SK-N-SH treated with all-trans-retinoic acid at 6 μM for 48 hours (cell line): ENCODE measurements at regions not wholly inside any gene's neighbourhood (a gene's known extent, or its start where the extent isn't known, plus 50 kb on each side); places are given as distances from the start of the nearest gene placed in this dataset.

Source experiments
- ATAC-seq: fragments of 200-7000 bp; cut with Tn5 transposase; 3 replicates; pipeline ENCODE4 v1.9.1; 2020; ENCODE audit warnings: mild to moderate bottlenecking, moderate library complexity
- ARNTL ChIP-seq: fragments of 450-650 bp; formaldehyde crosslinking; IDR thresholded peaks from 2 replicates; pipeline ENCODE4 v1.5.0; 2020; ENCODE audit warnings: low read depth, mild to moderate bottlenecking, moderate library complexity, borderline replicate concordance
- BACH2 ChIP-seq: fragments of 250-450 bp; sonication (Bioruptor Pico); IDR thresholded peaks from 2 replicates; pipeline ENCODE4 v1.9.0; 2021; ENCODE audit warnings: mild to moderate bottlenecking, borderline replicate concordance
- CREB5 ChIP-seq: fragments of 250-450 bp; sonication (Bioruptor Pico); IDR thresholded peaks from 2 replicates; pipeline ENCODE4 v1.5.1; 2020; ENCODE audit warnings: low read depth, mild to moderate bottlenecking, moderate library complexity
- CSDC2 ChIP-seq: fragments of 250-450 bp; sonication (Bioruptor Pico); IDR thresholded peaks from 2 replicates; pipeline ENCODE4 v1.5.0; 2020; ENCODE audit warnings: mild to moderate bottlenecking, moderate library complexity
- CSRNP3 ChIP-seq: fragments of 250-450 bp; sonication (Bioruptor Pico); IDR thresholded peaks from 2 replicates; pipeline ENCODE4 v1.5.1; 2021; ENCODE audit warnings: mild to moderate bottlenecking, moderate library complexity
- ESRRG ChIP-seq: fragments of 250-450 bp; sonication (Bioruptor Pico); IDR thresholded peaks from 2 replicates; pipeline ENCODE4 v1.6.1; 2021; ENCODE audit warnings: mild to moderate bottlenecking
- GLIS3 ChIP-seq: fragments of 250-450 bp; sonication (Bioruptor Pico); IDR thresholded peaks from 2 replicates; pipeline ENCODE4 v1.5.0; 2020; ENCODE audit warnings: mild to moderate bottlenecking, moderate library complexity
- ISL1 ChIP-seq: fragments of 250-450 bp; sonication (Bioruptor Pico); IDR thresholded peaks from 2 replicates; pipeline ENCODE4 v2.1.2; 2022; ENCODE audit warnings: mild to moderate bottlenecking, moderate library complexity
- PPARA ChIP-seq: fragments of 250-450 bp; sonication (Bioruptor Pico); IDR thresholded peaks from 2 replicates; pipeline ENCODE4 v1.5.0; 2020; ENCODE audit warnings: mild to moderate bottlenecking, borderline replicate concordance
- RARB ChIP-seq: fragments of 250-450 bp; sonication (Bioruptor Pico); IDR thresholded peaks from 2 replicates; pipeline ENCODE4 v1.8.0; 2021; ENCODE audit warnings: mild to moderate bottlenecking, moderate library complexity
- SNAI2 ChIP-seq: fragments of 250-450 bp; sonication (Bioruptor Pico); IDR thresholded peaks from 2 replicates; pipeline ENCODE4 v1.5.0; 2020; ENCODE audit warnings: mild to moderate bottlenecking, moderate library complexity
- TCF4 ChIP-seq: fragments of 250-450 bp; sonication (Bioruptor Pico); IDR thresholded peaks from 2 replicates; pipeline ENCODE4 v1.8.0; 2021; ENCODE audit warnings: mild to moderate bottlenecking, moderate library complexity, borderline replicate concordance
- ZC3H10 ChIP-seq: fragments of 250-450 bp; sonication (Bioruptor Pico); IDR thresholded peaks from 2 replicates; pipeline ENCODE4 v1.5.1; 2021; ENCODE audit warnings: mild to moderate bottlenecking, moderate library complexity
- ZFP3 ChIP-seq: fragments of 250-450 bp; sonication (Bioruptor Pico); IDR thresholded peaks from 2 replicates; pipeline ENCODE4 v1.5.0; 2020; ENCODE audit warnings: mild to moderate bottlenecking, moderate library complexity
- ZFP30 ChIP-seq: fragments of 450-650 bp; formaldehyde crosslinking; IDR thresholded peaks from 2 replicates; pipeline ENCODE4 v1.5.0; 2022; ENCODE audit warnings: mild to moderate bottlenecking, moderate library complexity
- ZNF565 ChIP-seq: fragments of 450-650 bp; formaldehyde crosslinking; conservative IDR thresholded peaks from 2 replicates; pipeline ENCODE4 v1.5.0; 2020; ENCODE audit warnings: low read depth, mild to moderate bottlenecking, moderate library complexity
- ZNF70 ChIP-seq: fragments of 450-650 bp; formaldehyde crosslinking; IDR thresholded peaks from 2 replicates; pipeline ENCODE4 v1.5.0; 2020; ENCODE audit warnings: mild to moderate bottlenecking, moderate library complexity
- ZNF8 ChIP-seq: fragments of 450-650 bp; formaldehyde crosslinking; IDR thresholded peaks from 2 replicates; pipeline ENCODE4 v1.5.0; 2020; ENCODE audit warnings: mild to moderate bottlenecking, moderate library complexity
- TF ChIP-seq, protein P1 (sequence below): fragments of 250-450 bp; sonication (Bioruptor Pico); IDR thresholded peaks from 2 replicates; pipeline ENCODE4 v1.8.0; 2021; ENCODE audit warnings: low read depth, mild to moderate bottlenecking, moderate library complexity, borderline replicate concordance
- TF ChIP-seq, protein P2 (sequence below): fragments of 250-450 bp; sonication (Bioruptor Pico); IDR thresholded peaks from 2 replicates; pipeline ENCODE4 v1.8.0; 2020; ENCODE audit warnings: mild to moderate bottlenecking, moderate library complexity, borderline replicate concordance

GRCh38 chr6:90701146-90701781 lies 114.4 kb upstream of the MAP3K7 start:
- ATAC-seq: peak; percentile 79
- no peak for TF ChIP-seq ZNF565 (CRISPR knock-in tag)
- TF ChIP-seq, protein P1, sequence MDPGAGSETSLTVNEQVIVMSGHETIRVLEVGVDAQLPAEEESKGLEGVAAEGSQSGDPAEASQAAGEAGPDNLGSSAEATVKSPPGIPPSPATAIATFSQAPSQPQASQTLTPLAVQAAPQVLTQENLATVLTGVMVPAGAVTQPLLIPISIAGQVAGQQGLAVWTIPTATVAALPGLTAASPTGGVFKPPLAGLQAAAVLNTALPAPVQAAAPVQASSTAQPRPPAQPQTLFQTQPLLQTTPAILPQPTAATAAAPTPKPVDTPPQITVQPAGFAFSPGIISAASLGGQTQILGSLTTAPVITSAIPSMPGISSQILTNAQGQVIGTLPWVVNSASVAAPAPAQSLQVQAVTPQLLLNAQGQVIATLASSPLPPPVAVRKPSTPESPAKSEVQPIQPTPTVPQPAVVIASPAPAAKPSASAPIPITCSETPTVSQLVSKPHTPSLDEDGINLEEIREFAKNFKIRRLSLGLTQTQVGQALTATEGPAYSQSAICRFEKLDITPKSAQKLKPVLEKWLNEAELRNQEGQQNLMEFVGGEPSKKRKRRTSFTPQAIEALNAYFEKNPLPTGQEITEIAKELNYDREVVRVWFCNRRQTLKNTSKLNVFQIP: no peak
- TF ChIP-seq ESRRG (CRISPR knock-in tag): no peak
- TF ChIP-seq, protein P2, sequence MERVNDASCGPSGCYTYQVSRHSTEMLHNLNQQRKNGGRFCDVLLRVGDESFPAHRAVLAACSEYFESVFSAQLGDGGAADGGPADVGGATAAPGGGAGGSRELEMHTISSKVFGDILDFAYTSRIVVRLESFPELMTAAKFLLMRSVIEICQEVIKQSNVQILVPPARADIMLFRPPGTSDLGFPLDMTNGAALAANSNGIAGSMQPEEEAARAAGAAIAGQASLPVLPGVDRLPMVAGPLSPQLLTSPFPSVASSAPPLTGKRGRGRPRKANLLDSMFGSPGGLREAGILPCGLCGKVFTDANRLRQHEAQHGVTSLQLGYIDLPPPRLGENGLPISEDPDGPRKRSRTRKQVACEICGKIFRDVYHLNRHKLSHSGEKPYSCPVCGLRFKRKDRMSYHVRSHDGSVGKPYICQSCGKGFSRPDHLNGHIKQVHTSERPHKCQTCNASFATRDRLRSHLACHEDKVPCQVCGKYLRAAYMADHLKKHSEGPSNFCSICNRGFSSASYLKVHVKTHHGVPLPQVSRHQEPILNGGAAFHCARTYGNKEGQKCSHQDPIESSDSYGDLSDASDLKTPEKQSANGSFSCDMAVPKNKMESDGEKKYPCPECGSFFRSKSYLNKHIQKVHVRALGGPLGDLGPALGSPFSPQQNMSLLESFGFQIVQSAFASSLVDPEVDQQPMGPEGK (CRISPR knock-in tag): no peak
- TF ChIP-seq ZNF70 (CRISPR knock-in tag): no peak
- TF ChIP-seq RARB (CRISPR knock-in tag): no peak
- TF ChIP-seq CREB5: no peak
- TF ChIP-seq ARNTL (CRISPR knock-in tag): no peak
- no peak for TF ChIP-seq CSDC2 (CRISPR knock-in tag)
- no peak for TF ChIP-seq SNAI2
- no peak for TF ChIP-seq ZFP3
- TF ChIP-seq PPARA (CRISPR knock-in tag): no peak
- TF ChIP-seq ISL1 (CRISPR knock-in tag): no peak
- TF ChIP-seq ZNF8 (CRISPR knock-in tag): no peak
- TF ChIP-seq CSRNP3: no peak

GRCh38 chr6:90695316-90695715 lies 108.4 kb upstream of the MAP3K7 start:
- no peak for ATAC-seq
- TF ChIP-seq CREB5 (no peak), TCF4 (CRISPR knock-in tag) (no peak), ZC3H10 (CRISPR knock-in tag) (no peak), GLIS3 (no peak), BACH2 (CRISPR knock-in tag) (no peak), ZNF8 (CRISPR knock-in tag) (no peak), PPARA (CRISPR knock-in tag) (no peak), ZFP30 (CRISPR knock-in tag) (no peak), ISL1 (CRISPR knock-in tag) (no peak), SNAI2 (no peak), CSDC2 (CRISPR knock-in tag) (no peak), CSRNP3 (no peak), ZNF565 (CRISPR knock-in tag) (no peak), ARNTL (CRISPR knock-in tag) (no peak), RARB (CRISPR knock-in tag) (no peak)
- TF ChIP-seq, protein P2 (CRISPR knock-in tag): no peak
- TF ChIP-seq, all 23 proteins: peak for 0
